ENCODE measurements at regions not wholly inside any gene's neighbourhood (a gene's known extent, or its start where the extent isn't known, plus 50 kb on each side); places are given as distances from the start of the nearest gene placed in this dataset.

DNA sequence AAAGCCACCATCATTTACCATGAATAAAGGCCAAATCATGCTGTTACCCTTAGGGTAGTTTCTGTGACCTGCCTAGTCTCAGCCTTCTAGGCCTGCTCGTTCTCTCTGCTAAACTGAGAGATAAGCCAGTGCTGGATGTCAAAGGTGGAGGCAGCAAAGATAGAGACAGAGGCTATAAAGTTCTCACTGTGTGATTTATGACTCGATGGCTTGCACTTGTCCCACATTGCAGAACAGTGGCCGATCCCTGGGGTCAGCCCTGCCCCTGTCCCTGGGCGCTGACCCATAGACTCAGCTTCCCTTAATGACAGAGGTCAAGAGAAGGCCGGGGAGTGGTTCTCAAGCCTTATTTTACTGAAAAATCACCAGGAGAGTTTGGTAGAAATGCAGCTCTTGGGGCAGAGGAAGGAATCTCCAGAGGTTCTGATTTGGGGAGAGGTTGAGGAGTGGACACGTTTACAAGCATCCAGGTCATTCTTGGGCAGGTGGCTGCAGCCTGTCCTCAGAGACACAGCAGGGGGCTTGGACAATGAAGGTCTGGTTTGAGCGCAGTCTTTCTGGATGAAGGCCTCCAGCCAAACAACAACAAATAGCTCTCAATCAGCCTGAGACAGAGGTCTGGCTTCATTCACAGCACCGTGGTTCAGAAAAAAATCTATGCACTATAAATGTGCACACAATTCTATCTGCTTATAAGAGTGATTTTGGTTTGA lies 143.5 kb downstream of the ACKR3 start:
- Histone ChIP-seq H3K27me3 (ENCODE audit: insufficient read depth, low read depth, low read length) (no peaks in the 10 kb centered on the region), H3K9ac (ENCODE audit: low read length) (no peak overlapping the region), H3K9me2 (ENCODE audit: insufficient read depth, low read length) (no peaks in the 10 kb centered on the region), H3K4me3 (ENCODE audit: low read length) (no peak overlapping the region), H3K4me2 (ENCODE audit: low read length) (no peak overlapping the region), H3K27ac (ENCODE audit: low read length) (no peak overlapping the region), H2AFZ (ENCODE audit: low read depth, low read length) (no peak overlapping the region), H3K36me3 (ENCODE audit: insufficient read depth, low read length) (no peaks in the 10 kb centered on the region), H3K79me2 (replicated peaks; ENCODE audit: insufficient read depth, low read length) (no peaks in the 10 kb centered on the region), H3K9me3 (ENCODE audit: low read length) (no peaks in the 10 kb centered on the region), H3F3A (ENCODE audit: insufficient read depth, low read length, poor library complexity, severe bottlenecking) (no peaks in the 10 kb centered on the region), H4K20me1 (ENCODE audit: insufficient read depth) (no peaks in the 10 kb centered on the region)
- no peak for TF ChIP-seq RAD21 (conservative IDR thresholded peaks at IDR 0.05)
- TF ChIP-seq, protein P1, sequence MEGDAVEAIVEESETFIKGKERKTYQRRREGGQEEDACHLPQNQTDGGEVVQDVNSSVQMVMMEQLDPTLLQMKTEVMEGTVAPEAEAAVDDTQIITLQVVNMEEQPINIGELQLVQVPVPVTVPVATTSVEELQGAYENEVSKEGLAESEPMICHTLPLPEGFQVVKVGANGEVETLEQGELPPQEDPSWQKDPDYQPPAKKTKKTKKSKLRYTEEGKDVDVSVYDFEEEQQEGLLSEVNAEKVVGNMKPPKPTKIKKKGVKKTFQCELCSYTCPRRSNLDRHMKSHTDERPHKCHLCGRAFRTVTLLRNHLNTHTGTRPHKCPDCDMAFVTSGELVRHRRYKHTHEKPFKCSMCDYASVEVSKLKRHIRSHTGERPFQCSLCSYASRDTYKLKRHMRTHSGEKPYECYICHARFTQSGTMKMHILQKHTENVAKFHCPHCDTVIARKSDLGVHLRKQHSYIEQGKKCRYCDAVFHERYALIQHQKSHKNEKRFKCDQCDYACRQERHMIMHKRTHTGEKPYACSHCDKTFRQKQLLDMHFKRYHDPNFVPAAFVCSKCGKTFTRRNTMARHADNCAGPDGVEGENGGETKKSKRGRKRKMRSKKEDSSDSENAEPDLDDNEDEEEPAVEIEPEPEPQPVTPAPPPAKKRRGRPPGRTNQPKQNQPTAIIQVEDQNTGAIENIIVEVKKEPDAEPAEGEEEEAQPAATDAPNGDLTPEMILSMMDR (IDR thresholded peaks at IDR 0.05; ENCODE audit: poor library complexity, severe bottlenecking) = no peak
- no peak for TF ChIP-seq POLR2AphosphoS5 (IDR thresholded peaks at IDR 0.05)
- no peak for TF ChIP-seq EZH2 (IDR thresholded peaks at IDR 0.05; ENCODE audit: borderline replicate concordance, insufficient read depth, low read length, poor library complexity, severe bottlenecking)
- TF ChIP-seq EP300 (conservative IDR thresholded peaks at IDR 0.05; ENCODE audit: poor library complexity, severe bottlenecking) = no peak
- no peak for TF ChIP-seq MXI1 (conservative IDR thresholded peaks at IDR 0.05; ENCODE audit: poor library complexity, severe bottlenecking)
- no peak for TF ChIP-seq TAF1 (IDR thresholded peaks at IDR 0.05; ENCODE audit: low read depth)
- no peak for TF ChIP-seq SMC3 (conservative IDR thresholded peaks at IDR 0.05; ENCODE audit: poor library complexity)
- TF ChIP-seq, protein P2, sequence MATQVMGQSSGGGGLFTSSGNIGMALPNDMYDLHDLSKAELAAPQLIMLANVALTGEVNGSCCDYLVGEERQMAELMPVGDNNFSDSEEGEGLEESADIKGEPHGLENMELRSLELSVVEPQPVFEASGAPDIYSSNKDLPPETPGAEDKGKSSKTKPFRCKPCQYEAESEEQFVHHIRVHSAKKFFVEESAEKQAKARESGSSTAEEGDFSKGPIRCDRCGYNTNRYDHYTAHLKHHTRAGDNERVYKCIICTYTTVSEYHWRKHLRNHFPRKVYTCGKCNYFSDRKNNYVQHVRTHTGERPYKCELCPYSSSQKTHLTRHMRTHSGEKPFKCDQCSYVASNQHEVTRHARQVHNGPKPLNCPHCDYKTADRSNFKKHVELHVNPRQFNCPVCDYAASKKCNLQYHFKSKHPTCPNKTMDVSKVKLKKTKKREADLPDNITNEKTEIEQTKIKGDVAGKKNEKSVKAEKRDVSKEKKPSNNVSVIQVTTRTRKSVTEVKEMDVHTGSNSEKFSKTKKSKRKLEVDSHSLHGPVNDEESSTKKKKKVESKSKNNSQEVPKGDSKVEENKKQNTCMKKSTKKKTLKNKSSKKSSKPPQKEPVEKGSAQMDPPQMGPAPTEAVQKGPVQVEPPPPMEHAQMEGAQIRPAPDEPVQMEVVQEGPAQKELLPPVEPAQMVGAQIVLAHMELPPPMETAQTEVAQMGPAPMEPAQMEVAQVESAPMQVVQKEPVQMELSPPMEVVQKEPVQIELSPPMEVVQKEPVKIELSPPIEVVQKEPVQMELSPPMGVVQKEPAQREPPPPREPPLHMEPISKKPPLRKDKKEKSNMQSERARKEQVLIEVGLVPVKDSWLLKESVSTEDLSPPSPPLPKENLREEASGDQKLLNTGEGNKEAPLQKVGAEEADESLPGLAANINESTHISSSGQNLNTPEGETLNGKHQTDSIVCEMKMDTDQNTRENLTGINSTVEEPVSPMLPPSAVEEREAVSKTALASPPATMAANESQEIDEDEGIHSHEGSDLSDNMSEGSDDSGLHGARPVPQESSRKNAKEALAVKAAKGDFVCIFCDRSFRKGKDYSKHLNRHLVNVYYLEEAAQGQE (IDR thresholded peaks at IDR 0.05; ENCODE audit: borderline replicate concordance) = no peak

GRCh38 chr2:236714080-236714479 lies 144.5 kb downstream of the ACKR3 start:
- H3K4me3 ChIP-seq (ENCODE audit: low read length) = no peak overlapping the region
- no peaks in the 10 kb centered on the region for H3K36me3 ChIP-seq (ENCODE audit: insufficient read depth, low read length)
- H3K9me2 ChIP-seq (ENCODE audit: insufficient read depth, low read length) = no peaks in the 10 kb centered on the region
- no peak overlapping the region for H3K9ac ChIP-seq (ENCODE audit: low read length)
- H4K20me1 ChIP-seq (ENCODE audit: insufficient read depth) = no peaks in the 10 kb centered on the region
- H3K4me2 ChIP-seq (ENCODE audit: low read length) = no peak overlapping the region
- H3K27ac ChIP-seq (ENCODE audit: low read length) = no peak overlapping the region
- H2AFZ ChIP-seq (ENCODE audit: low read depth, low read length) = no peak overlapping the region
- TF ChIP-seq, protein P2 (IDR thresholded peaks at IDR 0.05; ENCODE audit: borderline replicate concordance) = no peak
- TF ChIP-seq SMC3 (conservative IDR thresholded peaks at IDR 0.05; ENCODE audit: poor library complexity) (no peak), TAF1 (IDR thresholded peaks at IDR 0.05; ENCODE audit: low read depth) (no peak), EZH2 (IDR thresholded peaks at IDR 0.05; ENCODE audit: borderline replicate concordance, insufficient read depth, low read length, poor library complexity, severe bottlenecking) (no peak)
- no peaks in the 10 kb centered on the region for H3K9me3 ChIP-seq (ENCODE audit: low read length)
- H3K27me3 ChIP-seq (ENCODE audit: insufficient read depth, low read depth, low read length) = no peaks in the 10 kb centered on the region
- no peaks in the 10 kb centered on the region for H3F3A ChIP-seq (ENCODE audit: insufficient read depth, low read length, poor library complexity, severe bottlenecking)
- H3K79me2 ChIP-seq (replicated peaks; ENCODE audit: insufficient read depth, low read length) = no peaks in the 10 kb centered on the region

Measured in neural cell (in vitro differentiated cells).